ENCODE measurements at regions not wholly inside any gene's neighbourhood (a gene's known extent, or its start where the extent isn't known, plus 50 kb on each side); places are given as distances from the start of the nearest gene placed in this dataset.

DNA sequence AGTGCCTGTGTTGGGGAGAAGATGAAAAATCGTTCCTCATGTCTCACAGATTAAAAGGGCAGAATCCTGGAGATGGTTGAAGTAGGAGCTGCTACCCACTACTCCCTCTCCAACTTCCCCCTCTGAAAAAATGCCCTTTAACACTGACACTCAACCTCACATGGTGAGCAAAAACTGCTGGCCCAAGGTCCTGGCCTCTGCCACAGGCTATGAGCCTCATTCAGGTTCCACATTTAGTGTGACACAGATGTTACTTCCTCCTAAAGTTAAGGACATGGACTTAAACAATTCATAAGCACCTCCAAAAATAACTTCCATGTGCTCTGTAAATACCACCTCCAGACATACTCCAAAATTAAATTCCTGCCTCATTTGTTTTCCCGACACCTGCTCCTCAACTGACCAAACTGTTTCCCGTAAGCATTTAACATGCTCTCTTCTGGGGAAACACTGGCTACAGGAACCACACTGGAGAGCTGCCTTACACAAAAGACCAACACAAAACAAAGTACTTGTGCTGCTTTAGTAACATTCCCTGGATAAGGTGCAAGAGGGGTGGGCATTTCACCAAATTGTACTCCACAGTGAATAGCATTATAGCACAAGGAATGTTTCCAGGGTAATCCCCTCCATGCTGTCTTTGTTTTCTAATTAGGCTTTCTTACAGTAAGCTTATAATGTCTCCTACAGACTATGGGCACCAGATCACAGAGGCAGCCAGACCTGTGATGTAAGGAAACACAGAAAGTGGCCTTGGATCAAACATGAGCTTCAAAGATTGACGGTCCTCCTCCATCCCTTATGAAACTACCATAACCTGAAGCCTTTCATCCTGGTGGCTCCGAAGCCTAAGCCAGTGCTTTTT lies 57.0 kb downstream of the PHLDA1 start:
- H2AK5ac ChIP-seq (ENCODE audit: low read depth, low read length) = no peak overlapping the region
- no peak overlapping the region for H3K9ac ChIP-seq (ENCODE audit: low read depth, low read length, poor library complexity)
- no peak overlapping the region for H2BK15ac ChIP-seq (ENCODE audit: low read length)
- no peaks in the 10 kb centered on the region for H3K36me3 ChIP-seq (replicated peaks in 1 of 2; ENCODE audit: control insufficient read depth in 2 of 2, insufficient read depth in 2 of 2, low read length in 2 of 2)
- no peak overlapping the region for H3K23ac ChIP-seq (ENCODE audit: low read depth, low read length, poor library complexity)
- H3K27ac ChIP-seq (replicated peaks; ENCODE audit: low read length) = no peak overlapping the region
- no peaks in the 10 kb centered on the region for H3K9me3 ChIP-seq (replicated peaks in 1 of 2; ENCODE audit: control insufficient read depth in 2 of 2, insufficient read depth in 1 of 2, low read depth in 1 of 2, low read length in 2 of 2)
- H2BK5ac ChIP-seq (ENCODE audit: low read length) = no peak overlapping the region
- no peak overlapping the region for H2BK12ac ChIP-seq (ENCODE audit: low read length)
- no peak for DNase-seq (ENCODE audit: low spot score)
- no CpG with 5 or more reads among the region's 5 CpGs for WGBS, 2 donors (ENCODE audit: extremely low coverage in 2 of 2, insufficient read length in 2 of 2, insufficient replicate concordance in 1 of 2)
- no peak overlapping the region for H4K8ac ChIP-seq (ENCODE audit: low read depth, low read length)
- H2AFZ ChIP-seq (ENCODE audit: low read length) = no peak overlapping the region
- no peak overlapping the region for H2BK120ac ChIP-seq (ENCODE audit: low read depth, low read length)
- H4K91ac ChIP-seq (ENCODE audit: low read depth, low read length, poor library complexity) = no peak overlapping the region
- H3K4me1 ChIP-seq (ENCODE audit: control insufficient read depth in 2 of 2, insufficient read depth in 1 of 2, low read depth in 1 of 2, low read length in 2 of 2) = peaks cover 17 to 23% of the 10 kb centered on the region in 2 donors
- H3K14ac ChIP-seq (ENCODE audit: low read length) = no peak overlapping the region
- H3K18ac ChIP-seq (ENCODE audit: low read length) = no peak overlapping the region
- no peaks in the 10 kb centered on the region for H3K79me1 ChIP-seq (ENCODE audit: low read depth, low read length)
- H3K4me3 ChIP-seq (ENCODE audit: low read length in 2 of 2) = no peak overlapping the region
- no peak overlapping the region for H3K4ac ChIP-seq (ENCODE audit: low read length)
- no peak overlapping the region for H3K4me2 ChIP-seq (ENCODE audit: insufficient read depth, low read length, poor library complexity, severe bottlenecking)
- no peaks in the 10 kb centered on the region for H3K27me3 ChIP-seq (ENCODE audit: control insufficient read depth in 3 of 3, insufficient read depth in 3 of 3, low read depth in 1 of 3, low read length in 3 of 3)

DNA sequence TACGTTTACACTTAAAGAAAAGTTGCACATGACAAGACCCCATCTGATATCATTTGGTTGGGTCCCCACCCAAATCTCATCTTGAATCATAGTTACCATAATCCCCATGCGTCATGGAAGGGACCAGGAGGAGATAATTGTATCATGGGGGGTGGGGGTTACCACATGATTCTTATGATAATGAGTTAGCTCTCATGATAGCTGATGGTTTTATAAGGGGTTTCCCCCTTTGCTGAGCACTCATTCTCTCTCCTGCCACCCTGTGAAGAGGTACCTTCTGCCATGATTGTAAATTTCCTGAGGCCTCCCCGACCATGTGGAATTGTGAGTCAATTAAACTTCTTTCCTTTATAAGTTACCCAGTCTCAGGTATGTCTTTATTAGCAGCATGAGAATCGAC lies 60.3 kb downstream of the PHLDA1 start:
- Histone ChIP-seq H2BK120ac (ENCODE audit: low read depth, low read length) (no peak overlapping the region), H3K4ac (ENCODE audit: low read length) (no peak overlapping the region), H4K8ac (ENCODE audit: low read depth, low read length) (no peak overlapping the region), H2BK5ac (ENCODE audit: low read length) (no peak overlapping the region), H3K4me2 (ENCODE audit: insufficient read depth, low read length, poor library complexity, severe bottlenecking) (no peak overlapping the region), H3K27ac (replicated peaks; ENCODE audit: low read length) (no peak overlapping the region), H2AFZ (ENCODE audit: low read length) (no peak overlapping the region), H3K79me1 (ENCODE audit: low read depth, low read length) (no peaks in the 10 kb centered on the region), H2AK5ac (ENCODE audit: low read depth, low read length) (no peak overlapping the region), H3K27me3 (ENCODE audit: control insufficient read depth in 3 of 3, insufficient read depth in 3 of 3, low read depth in 1 of 3, low read length in 3 of 3) (no peaks in the 10 kb centered on the region), H3K9ac (ENCODE audit: low read depth, low read length, poor library complexity) (no peak overlapping the region), H2BK12ac (ENCODE audit: low read length) (no peak overlapping the region), H3K4me1 (ENCODE audit: control insufficient read depth in 2 of 2, insufficient read depth in 1 of 2, low read depth in 1 of 2, low read length in 2 of 2) (peaks cover 9 to 11% of the 10 kb centered on the region in 2 donors), H3K9me3 (replicated peaks in 1 of 2; ENCODE audit: control insufficient read depth in 2 of 2, insufficient read depth in 1 of 2, low read depth in 1 of 2, low read length in 2 of 2) (no peaks in the 10 kb centered on the region), H4K91ac (ENCODE audit: low read depth, low read length, poor library complexity) (no peak overlapping the region), H3K18ac (ENCODE audit: low read length) (no peak overlapping the region), H3K36me3 (replicated peaks in 1 of 2; ENCODE audit: control insufficient read depth in 2 of 2, insufficient read depth in 2 of 2, low read length in 2 of 2) (no peaks in the 10 kb centered on the region), H3K4me3 (ENCODE audit: low read length in 2 of 2) (no peak overlapping the region), H3K14ac (ENCODE audit: low read length) (no peak overlapping the region), H3K23ac (ENCODE audit: low read depth, low read length, poor library complexity) (no peak overlapping the region), H2BK15ac (ENCODE audit: low read length) (no peak overlapping the region)
- WGBS, 2 donors (ENCODE audit: extremely low coverage in 2 of 2, insufficient read length in 2 of 2, insufficient replicate concordance in 1 of 2) = no CpG with 5 or more reads among the region's 4 CpGs
- no peak for DNase-seq (ENCODE audit: low spot score)

DNA sequence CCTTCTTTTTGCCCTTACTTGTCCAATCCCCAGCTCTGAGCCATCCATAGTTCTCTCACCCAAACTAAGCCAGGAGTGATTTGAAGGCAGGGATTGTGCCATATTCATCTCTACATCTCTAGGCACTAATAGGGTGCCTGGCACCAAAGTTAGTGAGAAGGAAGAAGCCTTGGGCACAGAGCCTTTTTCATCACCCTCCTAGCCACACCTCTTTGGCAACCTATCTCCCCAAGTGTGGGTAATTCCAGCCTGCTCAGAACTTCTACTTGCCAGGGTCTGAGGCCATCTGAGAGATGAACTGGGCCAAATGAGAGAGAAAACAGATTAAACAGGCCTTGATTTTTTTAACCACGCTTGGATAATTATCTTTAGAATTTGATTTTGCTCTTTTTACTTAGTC lies 61.3 kb downstream of the PHLDA1 start:
- H2BK120ac ChIP-seq (ENCODE audit: low read depth, low read length) = no peak overlapping the region
- H2AK5ac ChIP-seq (ENCODE audit: low read depth, low read length) = no peak overlapping the region
- no peak overlapping the region for H4K8ac ChIP-seq (ENCODE audit: low read depth, low read length)
- H3K9me3 ChIP-seq (replicated peaks in 1 of 2; ENCODE audit: control insufficient read depth in 2 of 2, insufficient read depth in 1 of 2, low read depth in 1 of 2, low read length in 2 of 2) = no peaks in the 10 kb centered on the region
- H3K18ac ChIP-seq (ENCODE audit: low read length) = no peak overlapping the region
- no peak overlapping the region for H2BK12ac ChIP-seq (ENCODE audit: low read length)
- H3K14ac ChIP-seq (ENCODE audit: low read length) = no peak overlapping the region
- no peaks in the 10 kb centered on the region for H3K79me1 ChIP-seq (ENCODE audit: low read depth, low read length)
- no peak overlapping the region for H3K23ac ChIP-seq (ENCODE audit: low read depth, low read length, poor library complexity)
- no peak overlapping the region for H2BK15ac ChIP-seq (ENCODE audit: low read length)
- no peaks in the 10 kb centered on the region for H3K36me3 ChIP-seq (replicated peaks in 1 of 2; ENCODE audit: control insufficient read depth in 2 of 2, insufficient read depth in 2 of 2, low read length in 2 of 2)
- no peak overlapping the region for H3K9ac ChIP-seq (ENCODE audit: low read depth, low read length, poor library complexity)
- WGBS, 2 donors (ENCODE audit: extremely low coverage in 2 of 2, insufficient read length in 2 of 2, insufficient replicate concordance in 1 of 2) = no CpG with 5 or more reads among the region's 1 CpG
- H3K4me3 ChIP-seq (ENCODE audit: low read length in 2 of 2) = no peak overlapping the region
- no peak overlapping the region for H2AFZ ChIP-seq (ENCODE audit: low read length)
- H3K27me3 ChIP-seq (ENCODE audit: control insufficient read depth in 3 of 3, insufficient read depth in 3 of 3, low read depth in 1 of 3, low read length in 3 of 3) = no peaks in the 10 kb centered on the region
- no peak for DNase-seq (ENCODE audit: low spot score)
- no peak overlapping the region for H3K4me2 ChIP-seq (ENCODE audit: insufficient read depth, low read length, poor library complexity, severe bottlenecking)
- peaks cover 9 to 11% of the 10 kb centered on the region in 2 donors for H3K4me1 ChIP-seq (ENCODE audit: control insufficient read depth in 2 of 2, insufficient read depth in 1 of 2, low read depth in 1 of 2, low read length in 2 of 2)
- H4K91ac ChIP-seq (ENCODE audit: low read depth, low read length, poor library complexity) = no peak overlapping the region
- no peak overlapping the region for H3K27ac ChIP-seq (replicated peaks; ENCODE audit: low read length)
- H3K4ac ChIP-seq (ENCODE audit: low read length) = no peak overlapping the region
- no peak overlapping the region for H2BK5ac ChIP-seq (ENCODE audit: low read length)

DNA sequence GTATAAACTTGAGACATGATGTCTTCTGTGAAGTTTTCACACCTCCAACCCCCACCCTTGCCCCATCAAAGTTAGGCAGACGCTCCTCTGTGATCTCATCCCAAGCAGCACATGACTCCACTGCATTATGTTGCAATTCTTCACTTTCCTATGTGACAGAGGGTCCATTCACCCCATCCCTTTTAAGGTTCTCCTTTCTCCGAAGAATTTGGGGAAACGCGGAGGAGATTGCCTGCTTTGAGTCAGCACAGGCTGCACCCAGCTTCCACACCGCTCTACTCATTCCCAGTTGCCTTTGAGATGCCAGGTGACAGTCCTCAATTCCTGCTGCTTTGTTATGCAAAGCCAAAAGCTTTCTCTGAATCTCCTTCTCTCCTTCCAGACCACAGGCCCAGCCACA lies 61.8 kb downstream of the PHLDA1 start:
- no peak for DNase-seq (ENCODE audit: low spot score)
- H3K4me1 ChIP-seq (ENCODE audit: control insufficient read depth in 2 of 2, insufficient read depth in 1 of 2, low read depth in 1 of 2, low read length in 2 of 2) = peaks cover 8 to 9% of the 10 kb centered on the region in 2 donors
- no peaks in the 10 kb centered on the region for H3K27me3 ChIP-seq (ENCODE audit: control insufficient read depth in 3 of 3, insufficient read depth in 3 of 3, low read depth in 1 of 3, low read length in 3 of 3)
- H2BK12ac ChIP-seq (ENCODE audit: low read length) = no peak overlapping the region
- no peak overlapping the region for H2BK120ac ChIP-seq (ENCODE audit: low read depth, low read length)
- H3K9ac ChIP-seq (ENCODE audit: low read depth, low read length, poor library complexity) = no peak overlapping the region
- no peaks in the 10 kb centered on the region for H3K36me3 ChIP-seq (replicated peaks in 1 of 2; ENCODE audit: control insufficient read depth in 2 of 2, insufficient read depth in 2 of 2, low read length in 2 of 2)
- H3K4me3 ChIP-seq (ENCODE audit: low read length in 2 of 2) = no peak overlapping the region
- H3K9me3 ChIP-seq (replicated peaks in 1 of 2; ENCODE audit: control insufficient read depth in 2 of 2, insufficient read depth in 1 of 2, low read depth in 1 of 2, low read length in 2 of 2) = no peaks in the 10 kb centered on the region
- no peak overlapping the region for H3K23ac ChIP-seq (ENCODE audit: low read depth, low read length, poor library complexity)
- no peak overlapping the region for H2BK5ac ChIP-seq (ENCODE audit: low read length)
- H3K4me2 ChIP-seq (ENCODE audit: insufficient read depth, low read length, poor library complexity, severe bottlenecking) = no peak overlapping the region
- H3K4ac ChIP-seq (ENCODE audit: low read length) = no peak overlapping the region
- no peak overlapping the region for H4K91ac ChIP-seq (ENCODE audit: low read depth, low read length, poor library complexity)
- H2BK15ac ChIP-seq (ENCODE audit: low read length) = no peak overlapping the region
- H3K18ac ChIP-seq (ENCODE audit: low read length) = no peak overlapping the region
- no peak overlapping the region for H2AFZ ChIP-seq (ENCODE audit: low read length)
- H3K79me1 ChIP-seq (ENCODE audit: low read depth, low read length) = no peaks in the 10 kb centered on the region
- WGBS, 2 donors (ENCODE audit: extremely low coverage in 2 of 2, insufficient read length in 2 of 2, insufficient replicate concordance in 1 of 2) = no CpG with 5 or more reads among the region's 5 CpGs
- no peak overlapping the region for H3K14ac ChIP-seq (ENCODE audit: low read length)
- no peak overlapping the region for H4K8ac ChIP-seq (ENCODE audit: low read depth, low read length)
- H3K27ac ChIP-seq (replicated peaks; ENCODE audit: low read length) = no peak overlapping the region
- no peak overlapping the region for H2AK5ac ChIP-seq (ENCODE audit: low read depth, low read length)

Data from neuronal stem cell (in vitro differentiated cells).